Loucy (cell line): ENCODE measurements at regions not wholly inside any gene's neighbourhood (a gene's known extent, or its start where the extent isn't known, plus 50 kb on each side); places are given as distances from the start of the nearest gene placed in this dataset.

ENCODE experiments used
- H2AFZ ChIP-seq: fragments of 200-600 bp; sonication (generic); 2 replicates; pipeline ENCODE4 v1.6.0; 2016; ENCODE audit warnings: antibody characterized with exemption, mild to moderate bottlenecking, low read length, moderate library complexity
- H3F3A ChIP-seq: fragments of 200-600 bp; 2 replicates; pipeline ENCODE4 v1.6.0; 2016; ENCODE audit warnings: antibody characterized with exemption, low read depth, mild to moderate bottlenecking
- H3K27me3 ChIP-seq: fragments of 200-600 bp; sonication (generic); 2 replicates; pipeline ENCODE4 v1.6.1; 2014; ENCODE audit warnings: low read length, mild to moderate bottlenecking; ENCODE audit not compliant: insufficient read depth, poor library complexity, severe bottlenecking
- H3K36me3 ChIP-seq: fragments of 200-600 bp; sonication (generic); 2 replicates; pipeline ENCODE4 v1.6.1; 2016; ENCODE audit warnings: low read length; ENCODE audit not compliant: insufficient read depth
- H3K4me1 ChIP-seq: fragments of 200-600 bp; sonication (generic); 2 replicates; pipeline ENCODE4 v1.5.1; 2014; ENCODE audit warnings: low read length, mild to moderate bottlenecking; ENCODE audit not compliant: insufficient read depth, poor library complexity, severe bottlenecking
- H3K4me2 ChIP-seq: fragments of 200-600 bp; sonication (generic); 2 replicates; pipeline ENCODE4 v1.6.0; 2014; ENCODE audit warnings: antibody characterized with exemption, low read length, low read depth, mild to moderate bottlenecking; ENCODE audit not compliant: poor library complexity, severe bottlenecking
- H3K4me3 ChIP-seq: fragments of 200-600 bp; sonication (generic); 2 replicates; pipeline ENCODE4 v1.5.1; 2014; ENCODE audit warnings: low read length, mild to moderate bottlenecking, mixed read lengths; ENCODE audit not compliant: poor library complexity, severe bottlenecking
- H3K79me2 ChIP-seq: fragments of 200-600 bp; sonication (generic); 2 replicates; pipeline ENCODE4 v1.6.1; 2014; ENCODE audit warnings: low read length; ENCODE audit not compliant: insufficient read depth
- H3K9ac ChIP-seq: fragments of 200-600 bp; sonication (generic); 2 replicates; pipeline ENCODE4 v1.6.0; 2014; ENCODE audit warnings: mild to moderate bottlenecking, low read depth, low read length, moderate library complexity; ENCODE audit not compliant: poor library complexity, severe bottlenecking
- H3K9me2 ChIP-seq: fragments of 200-600 bp; sonication (generic); replicated peaks from 2 replicates; pipeline ENCODE4 v1.6.1; 2016; ENCODE audit warnings: low read depth, low read length, mixed read lengths
- H3K9me3 ChIP-seq: fragments of 200-600 bp; sonication (generic); 2 replicates; pipeline ENCODE4 v1.6.1; 2014; ENCODE audit warnings: mild to moderate bottlenecking, antibody characterized with exemption, low read length, low read depth; ENCODE audit not compliant: insufficient read depth
- H4K20me1 ChIP-seq: fragments of 200-600 bp; sonication (generic); 2 replicates; pipeline ENCODE4 v1.6.0; 2014; ENCODE audit warnings: antibody characterized with exemption, low read length, mild to moderate bottlenecking; ENCODE audit not compliant: insufficient read depth, poor library complexity, severe bottlenecking
- CTCF ChIP-seq: fragments of 200-600 bp; sonication (generic); conservative IDR thresholded peaks from 2 replicates; pipeline ENCODE4 v1.5.1; 2014; ENCODE audit warnings: mild to moderate bottlenecking, antibody characterized with exemption, low read length
- EZH2phosphoT487 ChIP-seq: fragments of 200-600 bp; IDR thresholded peaks from 2 replicates; pipeline ENCODE4 v1.6.1; 2018; ENCODE audit warnings: antibody characterized with exemption, mild to moderate bottlenecking, moderate library complexity, borderline replicate concordance

DNA sequence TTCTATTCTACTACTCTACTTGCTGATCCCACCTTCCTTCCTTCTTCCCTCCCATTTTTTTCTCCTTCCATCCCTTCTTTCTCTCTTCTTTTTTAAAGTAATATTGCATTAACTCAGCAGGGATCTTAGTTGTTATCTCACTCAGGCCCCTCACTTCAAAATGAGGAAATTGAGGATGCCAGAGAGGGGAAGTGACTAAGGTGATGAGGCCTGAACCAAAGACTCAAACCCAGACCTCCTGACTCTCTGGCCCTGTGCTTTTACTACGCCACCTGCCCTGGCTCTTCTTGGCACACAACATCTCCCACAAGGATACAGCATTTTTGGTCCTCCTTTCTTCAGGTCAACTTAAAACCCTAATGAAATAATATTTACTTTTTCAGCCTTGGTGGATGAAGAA, 151.7 kb upstream of the ZNF648 start:
- H3K9me3 ChIP-seq: no peaks in the 10 kb centered on the region
- H3F3A ChIP-seq: no peaks in the 10 kb centered on the region
- H3K4me3 ChIP-seq: no peak overlapping the region
- no peak overlapping the region for H3K9ac ChIP-seq
- H3K9me2 ChIP-seq: no peaks in the 10 kb centered on the region
- no peaks in the 10 kb centered on the region for H3K36me3 ChIP-seq
- TF ChIP-seq CTCF (no peak), EZH2phosphoT487 (no peak)
- H3K79me2 ChIP-seq: no peaks in the 10 kb centered on the region
- no peak overlapping the region for H2AFZ ChIP-seq
- no peaks in the 10 kb centered on the region for H3K27me3 ChIP-seq
- no peak overlapping the region for H3K4me2 ChIP-seq
- no peaks in the 10 kb centered on the region for H4K20me1 ChIP-seq
- H3K4me1 ChIP-seq: peaks cover 3% of the 10 kb centered on the region

- Histone ChIP-seq H2AFZ (no peak overlapping the region), H3K9ac (no peak overlapping the region), H3K4me2 (no peak overlapping the region), H3F3A (no peaks in the 10 kb centered on the region), H3K36me3 (no peaks in the 10 kb centered on the region), H3K4me3 (no peak overlapping the region), H3K79me2 (no peaks in the 10 kb centered on the region), H3K27me3 (no peaks in the 10 kb centered on the region), H4K20me1 (no peaks in the 10 kb centered on the region), H3K9me2 (no peaks in the 10 kb centered on the region), H3K9me3 (no peaks in the 10 kb centered on the region), H3K4me1 (peaks cover 10% of the 10 kb centered on the region)
- TF ChIP-seq EZH2phosphoT487 (no peak), CTCF (no peak)
Measured at GRCh38 chr1:182211386-182211785, 149.9 kb upstream of the ZNF648 start.

DNA sequence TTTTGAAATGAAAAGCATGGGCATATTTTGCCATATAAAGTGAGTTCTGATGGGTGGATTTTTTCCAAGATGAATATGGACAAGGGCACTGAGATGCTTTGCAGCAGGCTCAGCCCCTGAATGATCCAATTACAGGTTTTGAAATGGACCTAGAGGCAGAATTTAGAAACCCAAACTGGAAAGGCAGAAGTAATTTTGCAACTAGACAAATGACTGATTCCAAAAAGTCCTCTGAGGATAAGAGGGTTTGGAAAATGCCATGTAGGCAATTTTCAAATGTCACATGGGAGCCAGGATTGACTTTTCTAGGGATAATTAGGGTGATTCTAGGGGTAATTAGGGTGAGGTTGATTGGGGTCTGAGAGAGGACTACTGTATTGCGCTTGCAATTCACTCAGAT, 148.9 kb upstream of the ZNF648 start:
- Histone ChIP-seq H3K9me3 (no peaks in the 10 kb centered on the region), H3F3A (no peaks in the 10 kb centered on the region), H3K79me2 (no peaks in the 10 kb centered on the region), H3K9me2 (no peaks in the 10 kb centered on the region), H3K4me1 (peaks cover 13% of the 10 kb centered on the region), H3K4me3 (no peak overlapping the region), H2AFZ (no peak overlapping the region), H3K4me2 (no peak overlapping the region), H3K9ac (no peak overlapping the region), H3K27me3 (no peaks in the 10 kb centered on the region), H3K36me3 (no peaks in the 10 kb centered on the region), H4K20me1 (no peaks in the 10 kb centered on the region)
- TF ChIP-seq CTCF (no peak), EZH2phosphoT487 (no peak)
